ENCODE measurements at regions not wholly inside any gene's neighbourhood (a gene's known extent, or its start where the extent isn't known, plus 50 kb on each side); places are given as distances from the start of the nearest gene placed in this dataset.
"Not testable (repeated sequence)": the region's sequence is repeated elsewhere in the genome, so short reads cannot be mapped to it uniquely, and the experiment has no call there.

- not testable (repeated sequence) for TF ChIP-seq POLR2A (IDR thresholded peaks at IDR 0.05; ENCODE audit: borderline replicate concordance, extremely low read depth, insufficient read depth, insufficient read length); POLR2AphosphoS5 (IDR thresholded peaks at IDR 0.05; ENCODE audit: low read depth, low read length); JUND (IDR thresholded peaks at IDR 0.05); EZH2 (IDR thresholded peaks at IDR 0.05); EGR1 (IDR thresholded peaks at IDR 0.05; ENCODE audit: low read depth); ELF1 (IDR thresholded peaks at IDR 0.05; ENCODE audit: borderline replicate concordance, low read depth)
- TF ChIP-seq, protein P1, sequence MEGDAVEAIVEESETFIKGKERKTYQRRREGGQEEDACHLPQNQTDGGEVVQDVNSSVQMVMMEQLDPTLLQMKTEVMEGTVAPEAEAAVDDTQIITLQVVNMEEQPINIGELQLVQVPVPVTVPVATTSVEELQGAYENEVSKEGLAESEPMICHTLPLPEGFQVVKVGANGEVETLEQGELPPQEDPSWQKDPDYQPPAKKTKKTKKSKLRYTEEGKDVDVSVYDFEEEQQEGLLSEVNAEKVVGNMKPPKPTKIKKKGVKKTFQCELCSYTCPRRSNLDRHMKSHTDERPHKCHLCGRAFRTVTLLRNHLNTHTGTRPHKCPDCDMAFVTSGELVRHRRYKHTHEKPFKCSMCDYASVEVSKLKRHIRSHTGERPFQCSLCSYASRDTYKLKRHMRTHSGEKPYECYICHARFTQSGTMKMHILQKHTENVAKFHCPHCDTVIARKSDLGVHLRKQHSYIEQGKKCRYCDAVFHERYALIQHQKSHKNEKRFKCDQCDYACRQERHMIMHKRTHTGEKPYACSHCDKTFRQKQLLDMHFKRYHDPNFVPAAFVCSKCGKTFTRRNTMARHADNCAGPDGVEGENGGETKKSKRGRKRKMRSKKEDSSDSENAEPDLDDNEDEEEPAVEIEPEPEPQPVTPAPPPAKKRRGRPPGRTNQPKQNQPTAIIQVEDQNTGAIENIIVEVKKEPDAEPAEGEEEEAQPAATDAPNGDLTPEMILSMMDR (IDR thresholded peaks at IDR 0.05 in 2 of 3, conservative IDR thresholded peaks at IDR 0.05 in 1 of 3; ENCODE audit: borderline replicate concordance in 1 of 3, insufficient read depth in 1 of 3, low read depth in 2 of 3, low read length in 2 of 3): not testable (repeated sequence)
- TF ChIP-seq, protein P2, sequence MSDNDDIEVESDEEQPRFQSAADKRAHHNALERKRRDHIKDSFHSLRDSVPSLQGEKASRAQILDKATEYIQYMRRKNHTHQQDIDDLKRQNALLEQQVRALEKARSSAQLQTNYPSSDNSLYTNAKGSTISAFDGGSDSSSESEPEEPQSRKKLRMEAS (IDR thresholded peaks at IDR 0.05): not testable (repeated sequence)
- TF ChIP-seq, protein P3, sequence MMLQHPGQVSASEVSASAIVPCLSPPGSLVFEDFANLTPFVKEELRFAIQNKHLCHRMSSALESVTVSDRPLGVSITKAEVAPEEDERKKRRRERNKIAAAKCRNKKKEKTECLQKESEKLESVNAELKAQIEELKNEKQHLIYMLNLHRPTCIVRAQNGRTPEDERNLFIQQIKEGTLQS (IDR thresholded peaks at IDR 0.05): not testable (repeated sequence)
Measured at GRCh38 chr5:1575991-1576714, 52.4 kb upstream of the LPCAT1 start.
